Activated naive CD8-positive, alpha-beta T cell (primary cell): ENCODE measurements at regions not wholly inside any gene's neighbourhood (a gene's known extent, or its start where the extent isn't known, plus 50 kb on each side); places are given as distances from the start of the nearest gene placed in this dataset.
"Not testable (repeated sequence)": the region's sequence is repeated elsewhere in the genome, so short reads cannot be mapped to it uniquely, and the experiment has no call there.

Source experiments
- H3K27ac Mint-ChIP-seq: one replicate; pipeline ENCODE4 v1.8.0; 2021; ENCODE audit warnings: mixed read lengths
- H3K27me3 Mint-ChIP-seq: one replicate; pipeline ENCODE4 v1.8.0; 2021; ENCODE audit warnings: mixed read lengths
- H3K36me3 Mint-ChIP-seq: one replicate; pipeline ENCODE4 v1.8.0; 2021; ENCODE audit warnings: mixed read lengths
- H3K4me1 Mint-ChIP-seq: one replicate; pipeline ENCODE4 v1.8.0; 2021; ENCODE audit warnings: low read depth, mixed read lengths
- H3K4me3 Mint-ChIP-seq: one replicate; pipeline ENCODE4 v1.8.0; 2021; ENCODE audit warnings: mild to moderate bottlenecking, mixed read lengths
- H3K9me3 Mint-ChIP-seq: one replicate; pipeline ENCODE4 v1.8.0; 2021; ENCODE audit warnings: low read depth, mixed read lengths

GRCh38 chr2:156254637-156255067, 77.9 kb downstream of the NR4A2 start:
- H3K27ac Mint-ChIP-seq, result peak overlapping the region; percentile 59
- not testable (repeated sequence) for H3K27me3 Mint-ChIP-seq, H3K9me3 Mint-ChIP-seq, H3K4me1 Mint-ChIP-seq, H3K36me3 Mint-ChIP-seq
- peak overlapping the region; percentile 73 for H3K4me3 Mint-ChIP-seq

GRCh38 chr2:156253765-156254164, 78.8 kb downstream of the NR4A2 start:
- Mint-ChIP-seq H3K4me3 (peak overlapping the region; percentile 73), H3K9me3 (no peaks in the 10 kb centered on the region), H3K36me3 (no peaks in the 10 kb centered on the region), H3K27ac (no peak overlapping the region), H3K27me3 (peaks cover 7% of the 10 kb centered on the region), H3K4me1 (no peaks in the 10 kb centered on the region)

GRCh38 chr2:156242874-156243273, 89.6 kb downstream of the NR4A2 start:
- peaks cover 5% of the 10 kb centered on the region for H3K9me3 Mint-ChIP-seq
- no peak overlapping the region for H3K27ac Mint-ChIP-seq
- H3K4me1 Mint-ChIP-seq, result no peaks in the 10 kb centered on the region
- no peak overlapping the region for H3K4me3 Mint-ChIP-seq
- H3K27me3 Mint-ChIP-seq, result peaks cover 5% of the 10 kb centered on the region
- H3K36me3 Mint-ChIP-seq, result no peaks in the 10 kb centered on the region

- Mint-ChIP-seq H3K27me3 (peaks cover under 1% of the 10 kb centered on the region), H3K27ac (no peak overlapping the region), H3K36me3 (no peaks in the 10 kb centered on the region), H3K4me1 (no peaks in the 10 kb centered on the region), H3K9me3 (peaks cover under 1% of the 10 kb centered on the region), H3K4me3 (no peak overlapping the region)
Measured at GRCh38 chr2:156237558-156237957, 95.0 kb downstream of the NR4A2 start.

- Mint-ChIP-seq H3K27me3 (peaks cover 6% of the 10 kb centered on the region), H3K4me3 (no peak overlapping the region), H3K27ac (no peak overlapping the region), H3K4me1 (no peaks in the 10 kb centered on the region), H3K9me3 (peaks cover 4% of the 10 kb centered on the region), H3K36me3 (peaks cover 2% of the 10 kb centered on the region)
Measured at GRCh38 chr2:156229724-156230362, 102.7 kb downstream of the NR4A2 start.

GRCh38 chr2:156223328-156223727, 109.2 kb downstream of the NR4A2 start:
- peaks cover 28% of the 10 kb centered on the region for H3K9me3 Mint-ChIP-seq
- peaks cover 11% of the 10 kb centered on the region for H3K27me3 Mint-ChIP-seq
- not testable (repeated sequence) for H3K36me3 Mint-ChIP-seq, H3K27ac Mint-ChIP-seq, H3K4me3 Mint-ChIP-seq, H3K4me1 Mint-ChIP-seq

GRCh38 chr2:156221703-156222102, 110.8 kb downstream of the NR4A2 start:
- Mint-ChIP-seq H3K27ac (no peak overlapping the region), H3K4me1 (no peaks in the 10 kb centered on the region), H3K36me3 (peaks cover 6% of the 10 kb centered on the region), H3K4me3 (no peak overlapping the region), H3K9me3 (peaks cover 28% of the 10 kb centered on the region), H3K27me3 (peaks cover 11% of the 10 kb centered on the region)

GRCh38 chr2:156219491-156220100, 112.9 kb downstream of the NR4A2 start:
- Mint-ChIP-seq H3K9me3 (peaks cover 28% of the 10 kb centered on the region), H3K36me3 (peaks cover 6% of the 10 kb centered on the region), H3K4me3 (no peak overlapping the region), H3K4me1 (no peaks in the 10 kb centered on the region), H3K27ac (no peak overlapping the region), H3K27me3 (peaks cover 17% of the 10 kb centered on the region)

- no peak overlapping the region for H3K27ac Mint-ChIP-seq
- peaks cover 20% of the 10 kb centered on the region for H3K27me3 Mint-ChIP-seq
- no peaks in the 10 kb centered on the region for H3K36me3 Mint-ChIP-seq
- H3K4me1 Mint-ChIP-seq, result no peaks in the 10 kb centered on the region
- peaks cover 4% of the 10 kb centered on the region for H3K9me3 Mint-ChIP-seq
- no peak overlapping the region for H3K4me3 Mint-ChIP-seq
Measured at GRCh38 chr2:156215656-156216055, 116.9 kb downstream of the NR4A2 start.

GRCh38 chr2:156211318-156211717, 121.2 kb downstream of the NR4A2 start:
- no peaks in the 10 kb centered on the region for H3K9me3 Mint-ChIP-seq
- no peaks in the 10 kb centered on the region for H3K4me1 Mint-ChIP-seq
- H3K27me3 Mint-ChIP-seq, result peaks cover 13% of the 10 kb centered on the region
- no peak overlapping the region for H3K27ac Mint-ChIP-seq
- H3K36me3 Mint-ChIP-seq, result no peaks in the 10 kb centered on the region
- H3K4me3 Mint-ChIP-seq, result no peak overlapping the region

- Mint-ChIP-seq H3K4me1 (no peaks in the 10 kb centered on the region), H3K9me3 (no peaks in the 10 kb centered on the region), H3K27ac (no peak overlapping the region), H3K36me3 (no peaks in the 10 kb centered on the region), H3K27me3 (no peaks in the 10 kb centered on the region), H3K4me3 (no peak overlapping the region)
Measured at GRCh38 chr2:156206355-156206754, 126.2 kb downstream of the NR4A2 start.

GRCh38 chr2:156199588-156199987, 132.9 kb downstream of the NR4A2 start:
- Mint-ChIP-seq H3K4me3 (no peak overlapping the region), H3K36me3 (no peaks in the 10 kb centered on the region), H3K9me3 (no peaks in the 10 kb centered on the region), H3K27me3 (peaks cover 4% of the 10 kb centered on the region), H3K4me1 (no peaks in the 10 kb centered on the region), H3K27ac (no peak overlapping the region)

- Mint-ChIP-seq H3K36me3 (no peaks in the 10 kb centered on the region), H3K27ac (no peak overlapping the region), H3K27me3 (peaks cover 6% of the 10 kb centered on the region), H3K9me3 (no peaks in the 10 kb centered on the region), H3K4me1 (peaks cover 8% of the 10 kb centered on the region), H3K4me3 (no peak overlapping the region)
Measured at GRCh38 chr2:156196031-156196430, 136.5 kb downstream of the NR4A2 start.

- Mint-ChIP-seq H3K27ac (peak overlapping the region; percentile 30), H3K4me1 (peaks cover 8% of the 10 kb centered on the region)
Measured at GRCh38 chr2:156192468-156192867, 140.1 kb downstream of the NR4A2 start.

GRCh38 chr2:156191527-156191926, 141.0 kb downstream of the NR4A2 start:
- Mint-ChIP-seq H3K36me3 (no peaks in the 10 kb centered on the region), H3K27ac (no peak overlapping the region), H3K27me3 (peaks cover 4% of the 10 kb centered on the region), H3K4me1 (peaks cover 8% of the 10 kb centered on the region), H3K9me3 (no peaks in the 10 kb centered on the region), H3K4me3 (no peak overlapping the region)

More at GRCh38 chr2:156192468-156192867, 140.1 kb downstream of the NR4A2 start:
- H3K4me3 Mint-ChIP-seq, result peak overlapping the region; percentile 1
- no peaks in the 10 kb centered on the region for H3K36me3 Mint-ChIP-seq
- peaks cover 4% of the 10 kb centered on the region for H3K27me3 Mint-ChIP-seq
- no peaks in the 10 kb centered on the region for H3K9me3 Mint-ChIP-seq

- Mint-ChIP-seq H3K36me3 (no peaks in the 10 kb centered on the region), H3K27me3 (peaks cover 4% of the 10 kb centered on the region), H3K27ac (no peak overlapping the region), H3K4me3 (no peak overlapping the region), H3K9me3 (no peaks in the 10 kb centered on the region), H3K4me1 (peaks cover 8% of the 10 kb centered on the region)
Measured at GRCh38 chr2:156190517-156190916, 142.0 kb downstream of the NR4A2 start.
